Cardiac muscle cell (in vitro differentiated cells and primary cell): ENCODE measurements at regions not wholly inside any gene's neighbourhood (a gene's known extent, or its start where the extent isn't known, plus 50 kb on each side); places are given as distances from the start of the nearest gene placed in this dataset.

Experiments used
- DNase-seq, 2 donors: peaks; one replicate each; pipeline versions ENCODE4 v3.0.0 to v3.0.0-alpha.2; 2010 to 2017; ENCODE audit warnings: low read depth in 1 of 2, low spot score in 1 of 2
- H3K27ac ChIP-seq: fragments of 200-600 bp; sonication (generic); 2 replicates; pipeline ENCODE4 v1.5.1; 2016
- H3K27me3 ChIP-seq: fragments of 200-600 bp; sonication (generic); 2 replicates; pipeline ENCODE4 v1.6.0; 2016; ENCODE audit warnings: control low read depth
- H3K36me3 ChIP-seq: fragments of 200-600 bp; sonication (generic); 2 replicates; pipeline ENCODE4 v1.5.1; 2016; ENCODE audit warnings: control low read depth
- H3K4me1 ChIP-seq: fragments of 200-600 bp; sonication (generic); 2 replicates; pipeline ENCODE4 v1.8.1; 2017; ENCODE audit warnings: low read depth, mild to moderate bottlenecking, mixed run types
- H3K4me3 ChIP-seq: fragments of 200-600 bp; sonication (generic); 2 replicates; pipeline ENCODE4 v1.5.1; 2016; ENCODE audit warnings: mild to moderate bottlenecking
- H3K9me3 ChIP-seq: fragments of 200-600 bp; sonication (generic); 2 replicates; pipeline ENCODE4 v1.5.1; 2017; ENCODE audit warnings: low read depth, mild to moderate bottlenecking, control low read depth
- TF ChIP-seq, protein P1 (sequence below): IDR thresholded peaks from 2 replicates; pipeline ENCODE4 v1.5.1; 2012; ENCODE audit warnings: low read depth, mild to moderate bottlenecking, low read length

DNA sequence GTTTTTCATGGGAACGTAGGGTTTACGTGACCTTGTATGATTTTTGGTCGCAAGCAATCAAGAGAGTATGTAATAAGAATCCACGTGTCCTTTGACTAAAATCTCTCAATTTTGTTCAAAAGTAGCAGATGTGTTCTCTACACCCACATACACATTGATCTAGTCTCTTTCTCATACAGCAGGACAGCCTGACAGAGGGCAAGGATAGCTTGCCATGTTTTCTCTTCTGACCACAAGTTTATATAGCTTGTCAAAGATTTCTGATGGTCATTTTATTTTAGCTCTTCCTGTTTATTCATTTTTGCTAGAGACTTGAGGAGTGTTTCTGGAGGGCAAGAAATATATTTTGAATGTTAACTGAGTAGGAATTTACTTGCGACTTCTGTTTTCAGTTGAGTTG is 570.2 kb upstream of the ALCAM start:
- DNase-seq, result no peak
- Histone ChIP-seq H3K36me3 (no peaks in the 10 kb centered on the region), H3K9me3 (no peaks in the 10 kb centered on the region), H3K27ac (no peak overlapping the region), H3K27me3 (no peaks in the 10 kb centered on the region), H3K4me1 (no peaks in the 10 kb centered on the region), H3K4me3 (no peak overlapping the region)
- TF ChIP-seq, protein P1, sequence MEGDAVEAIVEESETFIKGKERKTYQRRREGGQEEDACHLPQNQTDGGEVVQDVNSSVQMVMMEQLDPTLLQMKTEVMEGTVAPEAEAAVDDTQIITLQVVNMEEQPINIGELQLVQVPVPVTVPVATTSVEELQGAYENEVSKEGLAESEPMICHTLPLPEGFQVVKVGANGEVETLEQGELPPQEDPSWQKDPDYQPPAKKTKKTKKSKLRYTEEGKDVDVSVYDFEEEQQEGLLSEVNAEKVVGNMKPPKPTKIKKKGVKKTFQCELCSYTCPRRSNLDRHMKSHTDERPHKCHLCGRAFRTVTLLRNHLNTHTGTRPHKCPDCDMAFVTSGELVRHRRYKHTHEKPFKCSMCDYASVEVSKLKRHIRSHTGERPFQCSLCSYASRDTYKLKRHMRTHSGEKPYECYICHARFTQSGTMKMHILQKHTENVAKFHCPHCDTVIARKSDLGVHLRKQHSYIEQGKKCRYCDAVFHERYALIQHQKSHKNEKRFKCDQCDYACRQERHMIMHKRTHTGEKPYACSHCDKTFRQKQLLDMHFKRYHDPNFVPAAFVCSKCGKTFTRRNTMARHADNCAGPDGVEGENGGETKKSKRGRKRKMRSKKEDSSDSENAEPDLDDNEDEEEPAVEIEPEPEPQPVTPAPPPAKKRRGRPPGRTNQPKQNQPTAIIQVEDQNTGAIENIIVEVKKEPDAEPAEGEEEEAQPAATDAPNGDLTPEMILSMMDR, result no peak

DNA sequence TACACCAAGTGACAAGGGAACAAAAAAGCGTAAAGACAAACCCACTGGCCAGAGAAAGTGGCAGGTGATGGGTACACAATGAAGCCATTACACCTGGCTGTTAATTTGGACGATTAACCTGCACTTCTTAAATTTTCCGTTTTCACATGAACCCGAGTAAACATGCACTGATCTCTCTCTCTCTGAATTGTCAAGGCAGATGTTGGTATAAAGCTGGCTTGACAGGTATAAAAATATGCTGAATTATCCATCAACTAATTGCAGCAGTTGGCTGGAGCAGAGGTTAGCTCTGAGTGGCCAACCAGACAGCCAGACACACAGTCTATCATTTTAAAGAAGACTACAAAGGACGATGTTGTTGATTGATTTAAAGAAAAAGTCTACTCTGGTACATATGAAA is 561.7 kb upstream of the ALCAM start:
- Histone ChIP-seq H3K4me1 (no peaks in the 10 kb centered on the region), H3K4me3 (no peak overlapping the region), H3K27me3 (no peaks in the 10 kb centered on the region), H3K9me3 (no peaks in the 10 kb centered on the region), H3K27ac (no peak overlapping the region), H3K36me3 (no peaks in the 10 kb centered on the region)
- no peak for DNase-seq
- TF ChIP-seq, protein P1, result no peak

DNA sequence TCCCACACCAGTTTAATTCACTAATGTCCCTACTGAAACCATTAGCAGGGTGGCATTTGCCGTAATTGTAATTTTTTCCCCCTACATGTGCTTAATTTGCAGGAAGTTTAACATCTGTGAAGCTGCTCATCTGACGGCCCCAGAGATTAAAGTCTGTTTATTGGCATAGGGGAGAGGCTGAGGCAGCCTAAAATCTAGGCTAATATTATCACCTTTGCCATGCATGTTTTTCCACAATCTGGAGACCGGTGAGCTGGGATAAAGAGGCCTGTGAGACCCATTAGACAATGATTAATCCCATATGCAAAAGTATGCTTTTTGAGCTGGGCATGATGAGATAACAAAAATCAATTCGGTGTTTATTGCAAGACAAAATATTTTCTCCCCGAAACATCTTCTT is 561.2 kb upstream of the ALCAM start:
- Histone ChIP-seq H3K36me3 (no peaks in the 10 kb centered on the region), H3K4me3 (no peak overlapping the region), H3K27ac (no peak overlapping the region), H3K4me1 (no peaks in the 10 kb centered on the region), H3K9me3 (no peaks in the 10 kb centered on the region), H3K27me3 (no peaks in the 10 kb centered on the region)
- TF ChIP-seq, protein P1, result no peak
- no peak for DNase-seq

DNA sequence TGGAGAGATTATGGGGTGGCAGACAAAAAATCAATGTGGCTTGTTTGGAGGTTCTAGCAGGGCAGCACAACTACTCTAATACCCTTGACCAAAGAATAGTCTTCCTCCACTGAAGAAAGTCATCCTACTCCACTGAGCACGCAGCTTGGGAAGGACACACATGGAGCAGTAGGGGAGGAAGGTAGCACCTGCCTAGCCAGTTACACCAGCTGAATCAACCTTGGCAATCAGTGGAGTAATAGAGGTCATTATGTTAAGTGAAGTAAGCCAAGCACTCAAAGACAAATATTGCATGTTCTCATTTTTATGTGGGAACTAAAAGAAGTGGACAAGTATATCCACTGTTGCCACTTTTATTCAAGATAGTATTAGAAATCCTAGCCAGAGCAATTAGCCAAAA is 555.8 kb upstream of the ALCAM start:
- no peak overlapping the region for H3K4me3 ChIP-seq
- no peak overlapping the region for H3K27ac ChIP-seq
- H3K4me1 ChIP-seq, result no peaks in the 10 kb centered on the region
- H3K36me3 ChIP-seq, result no peaks in the 10 kb centered on the region
- DNase-seq, result no peak
- TF ChIP-seq, protein P1, result no peak
- H3K9me3 ChIP-seq, result no peaks in the 10 kb centered on the region
- no peaks in the 10 kb centered on the region for H3K27me3 ChIP-seq

DNA sequence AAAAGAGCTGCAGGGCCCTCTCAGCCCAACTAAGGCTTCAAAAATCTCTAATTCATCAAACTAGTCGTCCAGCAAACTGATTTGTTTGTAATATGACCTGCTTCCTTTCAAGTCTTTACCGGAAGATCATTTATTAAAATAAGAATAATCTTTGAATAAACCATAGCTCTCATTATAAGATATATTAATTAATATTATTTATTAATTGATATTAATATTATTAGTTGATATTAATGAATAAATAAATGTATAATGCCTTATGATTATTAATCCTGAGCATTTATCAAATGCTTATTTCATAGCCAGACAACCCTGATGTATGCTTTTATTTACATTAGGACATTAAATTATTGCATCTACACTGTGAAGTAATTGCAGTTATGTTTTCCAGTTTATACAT is 550.7 kb upstream of the ALCAM start:
- Histone ChIP-seq H3K27ac (no peak overlapping the region), H3K4me1 (no peaks in the 10 kb centered on the region), H3K9me3 (no peaks in the 10 kb centered on the region), H3K36me3 (no peaks in the 10 kb centered on the region), H3K4me3 (no peak overlapping the region), H3K27me3 (no peaks in the 10 kb centered on the region)
- TF ChIP-seq, protein P1, result no peak
- DNase-seq, result no peak

DNA sequence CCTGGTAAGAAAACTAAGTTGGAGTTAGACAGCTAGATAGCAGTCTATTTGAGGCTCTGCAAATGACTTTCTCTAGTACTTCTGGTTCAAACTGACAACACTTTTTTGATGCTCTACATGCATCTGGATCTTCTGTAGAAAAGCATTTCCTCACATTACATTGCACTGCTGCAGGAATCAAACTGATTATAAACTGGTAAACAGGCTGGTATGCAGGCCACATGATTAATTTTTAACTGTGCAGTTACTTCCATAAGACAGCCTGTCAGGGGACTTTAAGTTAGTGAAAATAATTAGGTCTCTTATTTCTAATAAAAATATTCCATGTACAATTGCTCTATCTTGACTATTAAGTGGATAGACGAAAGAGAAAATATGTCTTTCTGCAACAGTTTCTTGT is 550.0 kb upstream of the ALCAM start:
- Histone ChIP-seq H3K36me3 (no peaks in the 10 kb centered on the region), H3K4me1 (no peaks in the 10 kb centered on the region), H3K4me3 (no peak overlapping the region), H3K27me3 (no peaks in the 10 kb centered on the region), H3K9me3 (no peaks in the 10 kb centered on the region), H3K27ac (no peak overlapping the region)
- DNase-seq, result no peak
- TF ChIP-seq, protein P1, result no peak
